ENCODE measurements at regions not wholly inside any gene's neighbourhood (a gene's known extent, or its start where the extent isn't known, plus 50 kb on each side); places are given as distances from the start of the nearest gene placed in this dataset.

- H4K20me1 ChIP-seq (ENCODE audit: insufficient read depth, low read length), result no peaks in the 10 kb centered on the region; the same call in 1 of the 2 replicates
- no peaks in the 10 kb centered on the region for H3K79me2 ChIP-seq (ENCODE audit: insufficient read depth, low read length)
- H3K4me2 ChIP-seq (ENCODE audit: insufficient read depth, low read length), result no peak overlapping the region
- H3K9ac ChIP-seq (ENCODE audit: low read depth, low read length), result no peak overlapping the region
- no peak overlapping the region for H3K27ac ChIP-seq (ENCODE audit: low read length)
- no peaks in the 10 kb centered on the region for H3K4me1 ChIP-seq (ENCODE audit: insufficient read depth, low read length)
- no peak for DNase-seq
- H3K4me3 ChIP-seq (ENCODE audit: low read depth in 1 of 2, low read length in 2 of 2), result no peak overlapping the region
- H2AFZ ChIP-seq (ENCODE audit: low read depth, low read length), result no peak overlapping the region
- peaks cover 4% of the 10 kb centered on the region for H3K27me3 ChIP-seq (ENCODE audit: insufficient read depth, low read length, poor library complexity)
- TF ChIP-seq EZH2 (IDR thresholded peaks at IDR 0.05; ENCODE audit: borderline replicate concordance, low read depth, low read length, severe bottlenecking) (no peak), CTCF (IDR thresholded peaks at IDR 0.05; ENCODE audit: borderline replicate concordance, extremely low read depth, low read length, poor library complexity, severe bottlenecking) (no peak)
- no peak for ATAC-seq (ENCODE audit: insufficient read depth, low read depth)
- no peaks in the 10 kb centered on the region for H3K36me3 ChIP-seq (ENCODE audit: insufficient read depth, low read length)
- no peaks in the 10 kb centered on the region for H3K9me3 ChIP-seq (ENCODE audit: insufficient read depth, low read length, severe bottlenecking)
Observed at GRCh38 chr1:18547460-18547859, 66.7 kb downstream of the KLHDC7A start.

GRCh38 chr1:18548643-18549042 lies 67.9 kb downstream of the KLHDC7A start:
- Histone ChIP-seq H3K4me1 (ENCODE audit: insufficient read depth, low read length) (no peaks in the 10 kb centered on the region), H3K9ac (ENCODE audit: low read depth, low read length) (no peak overlapping the region), H3K4me2 (ENCODE audit: insufficient read depth, low read length) (no peak overlapping the region), H3K27me3 (ENCODE audit: insufficient read depth, low read length, poor library complexity) (peaks cover 4% of the 10 kb centered on the region), H3K79me2 (ENCODE audit: insufficient read depth, low read length) (no peaks in the 10 kb centered on the region), H3K9me3 (ENCODE audit: insufficient read depth, low read length, severe bottlenecking) (no peaks in the 10 kb centered on the region), H3K36me3 (ENCODE audit: insufficient read depth, low read length) (no peaks in the 10 kb centered on the region), H3K4me3 (ENCODE audit: low read depth in 1 of 2, low read length in 2 of 2) (no peak overlapping the region), H3K27ac (ENCODE audit: low read length) (no peak overlapping the region), H4K20me1 (ENCODE audit: insufficient read depth, low read length) (no peaks in the 10 kb centered on the region; the same call in 1 of the 2 replicates), H2AFZ (ENCODE audit: low read depth, low read length) (no peak overlapping the region)
- no peak for DNase-seq
- no peak for ATAC-seq (ENCODE audit: insufficient read depth, low read depth)
- TF ChIP-seq CTCF (IDR thresholded peaks at IDR 0.05; ENCODE audit: borderline replicate concordance, extremely low read depth, low read length, poor library complexity, severe bottlenecking) (no peak), EZH2 (IDR thresholded peaks at IDR 0.05; ENCODE audit: borderline replicate concordance, low read depth, low read length, severe bottlenecking) (no peak)

- Histone ChIP-seq H3K36me3 (ENCODE audit: insufficient read depth, low read length) (no peaks in the 10 kb centered on the region), H2AFZ (ENCODE audit: low read depth, low read length) (no peak overlapping the region)
- DNase-seq, result no peak
Observed at GRCh38 chr1:18549106-18549505, 68.4 kb downstream of the KLHDC7A start.

More at GRCh38 chr1:18549106-18549505, 68.4 kb downstream of the KLHDC7A start:
- no peaks in the 10 kb centered on the region for H3K9me3 ChIP-seq (ENCODE audit: insufficient read depth, low read length, severe bottlenecking)
- H4K20me1 ChIP-seq (ENCODE audit: insufficient read depth, low read length), result no peaks in the 10 kb centered on the region; the same call in 1 of the 2 replicates
- H3K4me1 ChIP-seq (ENCODE audit: insufficient read depth, low read length), result no peaks in the 10 kb centered on the region
- no peak overlapping the region for H3K4me3 ChIP-seq (ENCODE audit: low read depth in 1 of 2, low read length in 2 of 2)
- H3K27ac ChIP-seq (ENCODE audit: low read length), result no peak overlapping the region
- TF ChIP-seq CTCF (IDR thresholded peaks at IDR 0.05; ENCODE audit: borderline replicate concordance, extremely low read depth, low read length, poor library complexity, severe bottlenecking), result no peak
- no peak for TF ChIP-seq EZH2 (IDR thresholded peaks at IDR 0.05; ENCODE audit: borderline replicate concordance, low read depth, low read length, severe bottlenecking)
- ATAC-seq (ENCODE audit: insufficient read depth, low read depth), result no peak
- no peaks in the 10 kb centered on the region for H3K79me2 ChIP-seq (ENCODE audit: insufficient read depth, low read length)
- H3K9ac ChIP-seq (ENCODE audit: low read depth, low read length), result no peak overlapping the region
- no peak overlapping the region for H3K4me2 ChIP-seq (ENCODE audit: insufficient read depth, low read length)
- peaks cover 4% of the 10 kb centered on the region for H3K27me3 ChIP-seq (ENCODE audit: insufficient read depth, low read length, poor library complexity)

Measured in DND-41 (cell line).